ENCODE measurements at regions not wholly inside any gene's neighbourhood (a gene's known extent, or its start where the extent isn't known, plus 50 kb on each side); places are given as distances from the start of the nearest gene placed in this dataset.
"Not testable (repeated sequence)": the region's sequence is repeated elsewhere in the genome, so short reads cannot be mapped to it uniquely, and the experiment has no call there.

DNA sequence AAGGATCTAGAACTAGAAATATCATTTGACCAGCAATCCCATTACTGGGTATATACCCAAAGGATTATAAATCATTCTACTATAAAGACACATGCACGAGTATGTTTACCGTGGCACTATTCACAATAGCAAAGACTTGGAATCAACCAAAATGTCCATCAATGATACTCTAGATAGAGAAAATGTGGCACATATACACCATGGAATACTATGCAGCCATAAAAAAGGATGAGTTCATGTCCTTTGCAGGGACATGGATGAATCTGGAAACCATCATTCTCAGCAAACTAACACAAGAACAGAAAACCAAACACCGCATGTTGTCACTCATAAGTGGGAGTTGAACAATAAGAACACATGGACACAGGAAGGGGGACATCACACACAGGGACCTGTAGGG, 167.5 kb upstream of the PLN start:
- TF ChIP-seq, protein P1, sequence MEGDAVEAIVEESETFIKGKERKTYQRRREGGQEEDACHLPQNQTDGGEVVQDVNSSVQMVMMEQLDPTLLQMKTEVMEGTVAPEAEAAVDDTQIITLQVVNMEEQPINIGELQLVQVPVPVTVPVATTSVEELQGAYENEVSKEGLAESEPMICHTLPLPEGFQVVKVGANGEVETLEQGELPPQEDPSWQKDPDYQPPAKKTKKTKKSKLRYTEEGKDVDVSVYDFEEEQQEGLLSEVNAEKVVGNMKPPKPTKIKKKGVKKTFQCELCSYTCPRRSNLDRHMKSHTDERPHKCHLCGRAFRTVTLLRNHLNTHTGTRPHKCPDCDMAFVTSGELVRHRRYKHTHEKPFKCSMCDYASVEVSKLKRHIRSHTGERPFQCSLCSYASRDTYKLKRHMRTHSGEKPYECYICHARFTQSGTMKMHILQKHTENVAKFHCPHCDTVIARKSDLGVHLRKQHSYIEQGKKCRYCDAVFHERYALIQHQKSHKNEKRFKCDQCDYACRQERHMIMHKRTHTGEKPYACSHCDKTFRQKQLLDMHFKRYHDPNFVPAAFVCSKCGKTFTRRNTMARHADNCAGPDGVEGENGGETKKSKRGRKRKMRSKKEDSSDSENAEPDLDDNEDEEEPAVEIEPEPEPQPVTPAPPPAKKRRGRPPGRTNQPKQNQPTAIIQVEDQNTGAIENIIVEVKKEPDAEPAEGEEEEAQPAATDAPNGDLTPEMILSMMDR (conservative IDR thresholded peaks at IDR 0.05; ENCODE audit: low read length) = not testable (repeated sequence)
- TF ChIP-seq EZH2phosphoT487 (IDR thresholded peaks at IDR 0.05; ENCODE audit: borderline replicate concordance, low read depth, low read length) = not testable (repeated sequence)

Data from OCI-LY7 (cell line).